Mesothelial cell of epicardium (in vitro differentiated cells): ENCODE measurements at regions not wholly inside any gene's neighbourhood (a gene's known extent, or its start where the extent isn't known, plus 50 kb on each side); places are given as distances from the start of the nearest gene placed in this dataset.

Source experiments
- DNase-seq, 2 experiments: peaks; one replicate each; pipeline ENCODE4 v3.0.0; 2021; ENCODE audit warnings: low spot score in 2 of 2; ENCODE audit not compliant: unreplicated experiment in 2 of 2
- H3K27ac Mint-ChIP-seq: 2 replicates; pipeline ENCODE4 v1.8.0; 2021; ENCODE audit warnings: mixed read lengths
- H3K27me3 Mint-ChIP-seq: 2 replicates; pipeline ENCODE4 v1.8.0; 2021; ENCODE audit warnings: low read depth, mixed read lengths
- H3K36me3 Mint-ChIP-seq: 2 replicates; pipeline ENCODE4 v1.8.0; 2021; ENCODE audit warnings: mixed read lengths
- H3K4me1 Mint-ChIP-seq: 2 replicates; pipeline ENCODE4 v1.8.0; 2021; ENCODE audit warnings: mixed read lengths
- H3K4me3 Mint-ChIP-seq: 2 replicates; pipeline ENCODE4 v1.8.0; 2021; ENCODE audit warnings: mild to moderate bottlenecking, moderate library complexity, mixed read lengths
- H3K9me3 Mint-ChIP-seq: 2 replicates; pipeline ENCODE4 v1.8.0; 2021; ENCODE audit warnings: mixed read lengths
- CTCF ChIP-seq: fragments of 200-600 bp; sonication (generic); IDR thresholded peaks from one replicate; pipeline ENCODE4 v1.5.0; 2021; ENCODE audit warnings: antibody characterized with exemption; ENCODE audit not compliant: unreplicated experiment

GRCh38 chr9:35540315-35540714, 50.4 kb downstream of the RUSC2 start:
- Mint-ChIP-seq H3K27ac (no peak overlapping the region), H3K27me3 (no peaks in the 10 kb centered on the region), H3K4me1 (peaks cover 33% of the 10 kb centered on the region), H3K4me3 (peak overlapping the region; percentile 1), H3K36me3 (peaks cover 5% of the 10 kb centered on the region), H3K9me3 (peaks cover 4% of the 10 kb centered on the region)
- no peak for DNase-seq
- no peak for TF ChIP-seq CTCF

- no peak for DNase-seq
- H3K9me3 Mint-ChIP-seq = peaks cover 4% of the 10 kb centered on the region
- no peak overlapping the region for H3K27ac Mint-ChIP-seq
- H3K27me3 Mint-ChIP-seq = no peaks in the 10 kb centered on the region
- peaks cover 18% of the 10 kb centered on the region for H3K36me3 Mint-ChIP-seq
- TF ChIP-seq CTCF = no peak
- H3K4me1 Mint-ChIP-seq = peaks cover 3% of the 10 kb centered on the region
- H3K4me3 Mint-ChIP-seq = no peak overlapping the region
Observed at GRCh38 chr9:35546853-35547252, 56.9 kb downstream of the RUSC2 start.

- Mint-ChIP-seq H3K36me3 (peaks cover 18% of the 10 kb centered on the region), H3K4me1 (no peaks in the 10 kb centered on the region), H3K4me3 (no peak overlapping the region), H3K27ac (no peak overlapping the region), H3K27me3 (no peaks in the 10 kb centered on the region), H3K9me3 (peaks cover 4% of the 10 kb centered on the region)
- no peak for TF ChIP-seq CTCF
- no peak for DNase-seq
Observed at GRCh38 chr9:35547889-35548418, 57.1 kb upstream of the TESK1 start.

- no peak overlapping the region for H3K27ac Mint-ChIP-seq
- no peaks in the 10 kb centered on the region for H3K27me3 Mint-ChIP-seq
- no peak for TF ChIP-seq CTCF
- DNase-seq = no peak
- H3K4me1 Mint-ChIP-seq = no peaks in the 10 kb centered on the region
- peaks cover 4% of the 10 kb centered on the region for H3K9me3 Mint-ChIP-seq
- H3K4me3 Mint-ChIP-seq = no peak overlapping the region
- H3K36me3 Mint-ChIP-seq = peaks cover 18% of the 10 kb centered on the region
Observed at GRCh38 chr9:35548571-35548970, 56.5 kb upstream of the TESK1 start.

- H3K9me3 Mint-ChIP-seq = no peaks in the 10 kb centered on the region
- peaks cover 13% of the 10 kb centered on the region for H3K36me3 Mint-ChIP-seq
- no peaks in the 10 kb centered on the region for H3K27me3 Mint-ChIP-seq
- H3K4me3 Mint-ChIP-seq = no peak overlapping the region
- H3K27ac Mint-ChIP-seq = no peak overlapping the region
- DNase-seq = no peak
- no peak for TF ChIP-seq CTCF
- no peaks in the 10 kb centered on the region for H3K4me1 Mint-ChIP-seq
Observed at GRCh38 chr9:35549441-35549840, 55.6 kb upstream of the TESK1 start.

- no peak overlapping the region for H3K4me3 Mint-ChIP-seq
- H3K4me1 Mint-ChIP-seq = no peaks in the 10 kb centered on the region
- DNase-seq = no peak
- no peak overlapping the region for H3K27ac Mint-ChIP-seq
- no peak for TF ChIP-seq CTCF
- H3K9me3 Mint-ChIP-seq = no peaks in the 10 kb centered on the region
- H3K27me3 Mint-ChIP-seq = no peaks in the 10 kb centered on the region
- H3K36me3 Mint-ChIP-seq = peaks cover 20% of the 10 kb centered on the region
Observed at GRCh38 chr9:35552376-35552775, 52.7 kb upstream of the TESK1 start.
